ENCODE measurements at regions not wholly inside any gene's neighbourhood (a gene's known extent, or its start where the extent isn't known, plus 50 kb on each side); places are given as distances from the start of the nearest gene placed in this dataset.
"Not testable (repeated sequence)": the region's sequence is repeated elsewhere in the genome, so short reads cannot be mapped to it uniquely, and the experiment has no call there.

DNA sequence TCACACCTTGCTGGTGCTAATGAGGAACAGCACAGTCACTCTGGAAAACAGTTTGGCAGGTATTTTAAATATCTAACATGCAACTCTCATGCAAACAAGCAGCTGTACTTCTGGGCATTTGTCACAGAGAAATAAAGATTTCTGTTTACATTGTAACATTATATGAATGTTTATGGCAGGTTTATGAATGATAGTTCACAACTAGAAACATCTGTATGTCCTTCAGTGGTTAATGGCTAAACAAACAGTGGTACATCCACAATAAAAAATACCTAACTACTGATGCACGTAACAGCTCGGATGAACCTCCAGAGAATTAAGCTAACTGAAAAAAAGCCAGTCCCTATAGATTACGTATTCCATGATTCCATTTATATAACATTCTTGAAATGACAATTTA, 109.6 kb downstream of the GPR37 start:
- Mint-ChIP-seq H3K27ac (no peak overlapping the region), H3K36me3 (ENCODE audit: low read depth) (no peaks in the 10 kb centered on the region), H3K4me1 (ENCODE audit: low read depth) (no peaks in the 10 kb centered on the region), H3K27me3 (no peaks in the 10 kb centered on the region), H3K9me3 (peaks cover 3% of the 10 kb centered on the region), H3K4me3 (no peak overlapping the region)

DNA sequence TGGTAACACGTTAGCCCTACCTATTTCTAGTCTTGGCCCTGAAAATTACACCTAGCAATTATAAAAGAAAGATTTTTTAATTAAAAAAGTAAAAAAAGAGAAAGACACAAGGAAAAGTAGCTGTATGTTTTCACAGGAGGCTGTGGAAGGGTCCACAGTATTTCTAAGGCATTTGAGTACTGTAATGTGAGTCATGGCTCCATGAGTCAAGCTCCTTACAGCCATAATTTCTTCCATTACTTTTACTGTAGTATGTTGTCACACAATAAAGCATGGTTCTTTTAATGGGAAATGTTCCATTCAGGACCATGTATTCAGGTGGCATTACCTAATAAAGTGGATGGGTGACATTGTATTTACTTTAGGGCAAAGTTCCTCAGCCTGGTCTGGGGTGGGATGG, 113.4 kb downstream of the GPR37 start:
- H3K4me1 Mint-ChIP-seq (ENCODE audit: low read depth), result no peaks in the 10 kb centered on the region
- no peaks in the 10 kb centered on the region for H3K36me3 Mint-ChIP-seq (ENCODE audit: low read depth)
- no peaks in the 10 kb centered on the region for H3K27me3 Mint-ChIP-seq
- H3K27ac Mint-ChIP-seq, result no peak overlapping the region
- peaks cover 8% of the 10 kb centered on the region for H3K9me3 Mint-ChIP-seq
- H3K4me3 Mint-ChIP-seq, result no peak overlapping the region

DNA sequence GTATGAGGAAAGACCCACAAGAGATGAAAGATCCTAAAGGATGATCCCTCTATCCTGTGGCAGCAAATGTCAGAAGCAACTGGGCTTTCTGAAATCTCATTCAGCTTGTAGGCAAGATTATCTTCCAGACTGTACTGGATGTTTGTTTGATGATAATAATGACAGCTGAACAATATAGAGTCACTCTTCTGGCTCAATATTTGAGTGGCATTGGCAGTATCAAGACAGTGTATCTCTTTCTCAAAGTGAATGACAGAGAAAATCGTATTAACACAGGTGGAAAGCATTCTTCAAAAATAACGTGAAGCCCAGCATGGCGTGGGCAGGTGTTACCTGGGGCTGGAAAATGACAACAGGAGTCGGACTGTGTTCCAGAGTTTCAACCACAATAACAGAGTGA, 114.5 kb downstream of the GPR37 start:
- Mint-ChIP-seq H3K36me3 (ENCODE audit: low read depth) (no peaks in the 10 kb centered on the region), H3K27ac (no peak overlapping the region), H3K27me3 (no peaks in the 10 kb centered on the region), H3K9me3 (peaks cover 8% of the 10 kb centered on the region), H3K4me1 (ENCODE audit: low read depth) (no peaks in the 10 kb centered on the region), H3K4me3 (no peak overlapping the region)

DNA sequence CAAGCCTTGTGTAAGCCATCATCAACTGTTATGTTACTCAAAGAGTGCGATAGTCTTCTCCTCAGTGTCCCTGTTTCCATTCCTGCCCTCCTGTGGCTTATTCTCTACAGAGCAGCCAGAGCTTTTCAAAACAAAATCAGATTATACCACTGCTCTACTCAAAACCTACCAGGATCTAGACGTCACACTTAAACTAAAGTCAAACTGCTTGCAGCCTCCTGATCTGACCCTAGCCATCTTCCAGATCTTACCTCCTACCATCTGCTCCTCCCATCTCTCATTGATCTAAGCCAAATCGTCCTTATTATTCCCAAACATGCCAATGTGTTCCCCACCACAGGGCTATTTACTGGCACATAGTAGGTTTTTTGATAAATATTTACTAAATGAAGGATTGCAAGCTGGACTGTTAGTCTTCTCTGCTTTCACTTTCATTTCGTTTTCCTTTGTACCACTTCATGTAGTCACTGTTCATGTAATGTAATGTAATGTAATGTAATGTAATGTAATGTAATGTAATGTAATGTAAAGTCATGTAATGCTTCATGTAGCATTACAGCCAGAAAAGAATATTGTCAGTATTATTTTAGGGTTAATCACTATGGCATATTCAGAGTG, 116.1 kb downstream of the GPR37 start:
- Mint-ChIP-seq H3K27ac (no peak overlapping the region), H3K4me1 (ENCODE audit: low read depth) (no peaks in the 10 kb centered on the region), H3K27me3 (no peaks in the 10 kb centered on the region), H3K36me3 (ENCODE audit: low read depth) (no peaks in the 10 kb centered on the region), H3K9me3 (peaks cover 8% of the 10 kb centered on the region), H3K4me3 (peak overlapping the region; percentile 11)

DNA sequence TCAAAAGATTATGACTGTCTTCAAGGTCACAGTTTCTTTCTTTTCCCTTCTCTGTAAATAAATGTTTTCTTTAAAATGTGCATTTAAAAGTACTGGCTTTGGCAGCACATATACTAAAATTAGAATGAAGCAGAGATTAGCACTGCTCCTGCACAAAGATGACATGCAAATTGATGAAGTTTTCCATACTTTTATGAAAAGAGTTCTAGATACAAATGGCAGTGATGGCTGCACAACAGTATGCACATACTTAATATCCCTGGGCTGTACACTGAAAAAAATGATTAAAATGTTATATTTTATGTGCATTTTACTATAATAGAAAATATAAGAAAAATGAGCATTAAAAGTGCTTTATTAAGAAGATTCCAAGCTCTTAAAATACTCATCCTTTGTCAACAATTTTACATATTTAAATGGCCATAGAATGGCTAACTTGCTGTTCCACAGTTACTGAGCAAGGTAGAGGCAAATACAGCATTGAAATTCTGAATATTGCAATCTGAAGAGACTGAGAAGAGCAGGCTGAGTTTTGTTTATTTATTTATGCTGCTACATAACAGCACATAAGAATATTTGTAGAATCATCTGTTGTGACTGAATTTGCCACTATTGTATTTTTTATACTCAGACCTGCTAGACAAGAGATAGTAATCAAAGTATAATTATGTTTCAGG, 117.8 kb downstream of the GPR37 start:
- H3K27me3 Mint-ChIP-seq, result no peaks in the 10 kb centered on the region
- no peak overlapping the region for H3K4me3 Mint-ChIP-seq
- no peaks in the 10 kb centered on the region for H3K4me1 Mint-ChIP-seq (ENCODE audit: low read depth)
- H3K9me3 Mint-ChIP-seq, result peaks cover 8% of the 10 kb centered on the region
- no peak overlapping the region for H3K27ac Mint-ChIP-seq
- H3K36me3 Mint-ChIP-seq (ENCODE audit: low read depth), result no peaks in the 10 kb centered on the region

DNA sequence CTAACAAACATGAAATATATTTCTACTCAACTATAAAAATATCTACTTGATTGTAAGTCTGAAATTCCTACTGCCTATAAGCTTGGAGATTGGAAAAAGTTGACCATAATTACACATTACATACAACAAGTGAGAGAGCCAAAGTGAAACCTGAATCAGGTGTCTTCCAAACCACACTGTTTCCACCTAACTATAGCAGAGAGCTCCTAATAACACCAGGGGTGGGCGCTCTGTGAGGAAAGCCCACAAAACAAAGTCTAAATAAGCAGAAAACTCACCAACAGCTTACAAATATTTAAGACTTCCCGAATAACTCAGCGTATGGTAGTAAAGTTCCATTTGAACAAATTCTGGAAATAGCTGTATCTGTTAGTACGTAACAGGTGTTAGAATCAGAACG, 119.9 kb downstream of the GPR37 start:
- Mint-ChIP-seq H3K9me3 (peaks cover 5% of the 10 kb centered on the region), H3K27ac (no peak overlapping the region)

DNA sequence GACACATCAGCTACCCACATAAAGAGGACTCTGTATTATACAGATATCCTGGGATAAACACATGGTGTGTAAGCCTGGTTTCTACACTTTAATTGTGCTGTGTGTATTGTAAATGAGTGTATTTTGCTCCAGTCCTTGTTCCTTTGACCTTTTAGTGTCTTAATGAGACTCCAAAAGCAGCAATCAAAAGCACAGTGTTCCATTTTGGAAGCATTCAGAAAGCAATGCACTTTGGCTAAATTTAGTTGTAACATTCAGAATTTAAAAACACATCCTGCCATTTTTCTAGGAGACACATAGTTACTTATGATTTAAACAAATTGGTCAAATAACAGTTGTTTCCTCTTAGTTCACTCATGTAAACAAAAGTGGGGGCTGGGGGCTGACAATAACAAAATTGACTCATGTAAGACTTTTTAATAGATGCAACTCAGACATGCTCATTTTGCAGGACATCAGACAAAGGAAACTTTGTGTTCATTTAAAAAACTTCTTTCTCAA, 122.2 kb downstream of the GPR37 start:
- H3K9me3 Mint-ChIP-seq, result peaks cover 1% of the 10 kb centered on the region
- H3K27me3 Mint-ChIP-seq, result no peaks in the 10 kb centered on the region
- H3K4me3 Mint-ChIP-seq, result no peak overlapping the region
- no peaks in the 10 kb centered on the region for H3K36me3 Mint-ChIP-seq (ENCODE audit: low read depth)
- H3K4me1 Mint-ChIP-seq (ENCODE audit: low read depth), result no peaks in the 10 kb centered on the region
- H3K27ac Mint-ChIP-seq, result no peak overlapping the region

More for the DNA sequence above, 119.9 kb downstream of the GPR37 start:
- no peaks in the 10 kb centered on the region for H3K36me3 Mint-ChIP-seq (ENCODE audit: low read depth)
- H3K27me3 Mint-ChIP-seq, result no peaks in the 10 kb centered on the region
- H3K4me3 Mint-ChIP-seq, result no peak overlapping the region
- no peaks in the 10 kb centered on the region for H3K4me1 Mint-ChIP-seq (ENCODE audit: low read depth)

DNA sequence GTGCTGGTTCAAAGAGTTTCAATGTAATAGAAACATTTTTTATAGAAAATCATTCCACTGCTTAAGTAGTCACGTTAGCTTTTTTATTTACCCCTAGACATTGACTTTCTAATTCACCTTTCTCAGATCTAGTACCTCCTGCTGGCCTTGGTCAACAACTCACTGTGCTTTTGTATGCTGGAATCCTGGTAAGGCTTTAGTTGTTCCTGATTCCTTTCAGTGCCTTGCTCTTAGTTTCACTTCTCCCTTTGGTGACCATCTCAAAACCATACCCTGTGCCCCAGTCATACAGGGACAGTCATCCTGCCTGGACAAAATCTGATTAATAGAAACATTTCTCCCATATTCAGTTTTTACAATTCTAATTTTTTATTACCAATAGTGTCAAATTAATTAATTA, 130.2 kb downstream of the GPR37 start:
- Mint-ChIP-seq H3K4me1 (ENCODE audit: low read depth) (no peaks in the 10 kb centered on the region), H3K27me3 (no peaks in the 10 kb centered on the region), H3K9me3 (peaks cover 3% of the 10 kb centered on the region), H3K4me3 (no peak overlapping the region), H3K36me3 (ENCODE audit: low read depth) (no peaks in the 10 kb centered on the region), H3K27ac (no peak overlapping the region)

DNA sequence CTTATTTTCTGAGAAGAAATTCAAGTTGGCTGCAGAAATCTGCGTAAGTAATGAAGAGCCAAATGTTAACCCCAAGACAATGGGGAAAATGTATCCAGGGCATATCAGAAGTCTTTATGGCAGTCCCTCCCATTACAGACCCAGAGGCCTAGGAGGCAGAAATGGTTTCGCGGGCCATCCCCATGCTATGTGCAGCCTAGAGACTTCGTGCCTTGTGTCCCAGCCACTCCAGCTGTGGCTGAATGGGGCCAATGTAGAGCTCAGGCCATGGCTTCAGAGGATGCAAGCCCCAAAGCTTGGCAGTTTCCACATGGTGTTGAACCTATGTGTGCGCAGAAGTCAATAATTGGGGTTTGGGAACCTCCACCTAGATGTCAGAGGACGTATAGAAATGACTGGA, 131.9 kb downstream of the GPR37 start:
- Mint-ChIP-seq H3K4me1 (ENCODE audit: low read depth) (no peaks in the 10 kb centered on the region), H3K9me3 (peaks cover 3% of the 10 kb centered on the region), H3K36me3 (ENCODE audit: low read depth) (no peaks in the 10 kb centered on the region), H3K27ac (no peak overlapping the region), H3K4me3 (no peak overlapping the region), H3K27me3 (no peaks in the 10 kb centered on the region)

DNA sequence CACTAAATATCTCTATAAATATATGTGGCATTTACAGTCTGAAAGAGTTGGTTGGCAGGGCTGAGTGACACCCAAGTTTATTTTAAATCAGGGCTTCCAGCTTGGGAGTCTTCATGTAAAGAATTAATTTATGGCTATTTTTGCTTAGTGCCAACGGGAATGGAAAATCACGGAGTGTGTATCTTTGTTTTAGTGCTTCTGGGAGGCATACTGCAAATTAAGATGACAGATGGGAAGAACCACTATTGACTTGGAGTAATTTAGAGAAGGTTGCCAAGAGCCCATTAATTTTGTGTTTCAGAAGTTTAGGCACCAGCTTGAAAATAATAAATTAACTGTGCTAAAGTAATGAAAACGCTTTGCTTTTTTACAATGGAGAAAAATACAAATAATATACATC, 135.2 kb downstream of the GPR37 start:
- Mint-ChIP-seq H3K27ac (no peak overlapping the region), H3K36me3 (ENCODE audit: low read depth) (no peaks in the 10 kb centered on the region), H3K9me3 (no peaks in the 10 kb centered on the region), H3K4me1 (ENCODE audit: low read depth) (no peaks in the 10 kb centered on the region), H3K4me3 (no peak overlapping the region), H3K27me3 (no peaks in the 10 kb centered on the region)

DNA sequence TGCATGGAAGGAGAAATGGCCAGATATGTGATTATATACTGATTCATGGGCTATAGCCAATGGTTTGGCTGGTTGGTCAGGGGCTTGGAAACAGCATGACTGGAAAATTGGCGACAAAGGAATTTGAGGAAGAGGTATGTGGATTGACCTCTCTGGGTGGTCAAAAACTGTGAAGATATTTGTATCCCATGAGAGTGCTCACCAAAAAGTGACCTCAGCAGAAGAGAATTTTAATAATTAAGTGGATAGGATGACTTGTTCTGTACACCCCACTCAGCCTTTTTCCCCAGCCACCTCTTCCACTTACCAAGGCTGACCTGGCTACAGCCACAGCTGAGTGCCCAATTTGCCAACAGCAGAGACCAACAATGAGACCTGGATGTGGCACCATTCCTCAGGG, 146.7 kb downstream of the GPR37 start:
- H3K4me3 Mint-ChIP-seq, result no peak overlapping the region
- H3K27me3 Mint-ChIP-seq, result no peaks in the 10 kb centered on the region
- H3K36me3 Mint-ChIP-seq (ENCODE audit: low read depth), result no peaks in the 10 kb centered on the region
- no peaks in the 10 kb centered on the region for H3K4me1 Mint-ChIP-seq (ENCODE audit: low read depth)
- peaks cover 9% of the 10 kb centered on the region for H3K9me3 Mint-ChIP-seq
- no peak overlapping the region for H3K27ac Mint-ChIP-seq

DNA sequence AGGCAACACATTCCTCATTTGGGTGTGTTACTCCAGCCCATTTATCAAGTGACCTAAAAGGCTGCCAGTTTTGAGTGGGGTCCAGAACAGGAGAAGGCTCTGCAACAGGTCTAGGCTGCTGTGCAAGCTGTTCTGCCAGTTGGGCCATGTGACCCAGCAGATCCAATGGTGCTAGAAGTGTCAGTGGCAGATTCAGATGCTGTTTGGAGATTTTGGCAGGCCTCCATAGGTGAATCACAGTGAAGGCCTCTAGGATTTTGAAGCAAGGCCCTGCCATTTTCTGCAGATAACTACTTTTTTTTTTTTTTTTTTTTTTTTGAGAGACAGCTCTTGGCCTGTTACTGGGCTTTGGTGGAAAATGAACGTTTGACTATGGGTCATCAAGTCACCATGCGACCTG, 147.5 kb downstream of the GPR37 start:
- H3K36me3 Mint-ChIP-seq (ENCODE audit: low read depth); H3K27ac Mint-ChIP-seq; H3K27me3 Mint-ChIP-seq; H3K4me3 Mint-ChIP-seq; H3K4me1 Mint-ChIP-seq (ENCODE audit: low read depth); H3K9me3 Mint-ChIP-seq: not testable (repeated sequence)

DNA sequence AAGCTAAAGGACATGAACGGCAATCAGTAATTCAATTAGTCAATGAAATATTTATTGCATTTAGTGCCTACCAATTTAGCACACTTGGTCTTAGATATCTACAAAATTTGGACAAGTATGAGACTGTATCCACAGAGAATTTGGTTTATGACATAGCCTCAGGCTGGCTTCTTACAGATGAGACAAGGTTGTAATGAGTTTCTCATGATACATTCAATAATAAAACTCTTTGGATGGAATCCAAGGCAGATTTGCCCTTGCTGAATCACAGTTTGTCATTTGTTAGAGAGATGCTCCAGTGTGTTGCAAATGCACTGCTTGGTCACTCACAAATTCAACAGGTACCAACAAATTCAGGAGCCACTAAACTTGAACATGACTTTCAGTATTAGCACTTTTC, 162.5 kb downstream of the GPR37 start:
- H3K36me3 Mint-ChIP-seq (ENCODE audit: low read depth), result no peaks in the 10 kb centered on the region
- no peaks in the 10 kb centered on the region for H3K9me3 Mint-ChIP-seq
- no peaks in the 10 kb centered on the region for H3K4me1 Mint-ChIP-seq (ENCODE audit: low read depth)
- H3K27ac Mint-ChIP-seq, result no peak overlapping the region
- H3K27me3 Mint-ChIP-seq, result no peaks in the 10 kb centered on the region
- no peak overlapping the region for H3K4me3 Mint-ChIP-seq

DNA sequence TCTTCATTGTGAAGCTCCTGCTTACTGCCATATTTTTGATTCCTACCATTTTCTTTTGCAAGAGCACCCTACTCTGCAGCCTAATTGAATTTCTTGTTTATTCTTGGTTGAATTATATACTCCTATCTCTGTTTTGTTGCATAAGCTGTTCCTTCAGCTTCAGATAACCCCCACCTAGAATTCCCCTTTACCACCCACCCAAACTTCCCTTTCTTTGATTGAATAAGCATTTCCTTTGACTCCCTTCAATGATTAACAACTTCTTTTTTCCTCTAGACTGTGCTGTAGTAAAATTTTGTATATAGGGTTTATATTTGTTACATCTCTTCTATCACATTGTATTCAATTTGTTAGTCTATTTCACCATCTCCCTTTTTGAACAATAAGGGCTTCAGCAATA, 168.1 kb downstream of the GPR37 start:
- Mint-ChIP-seq H3K4me3 (no peak overlapping the region), H3K4me1 (ENCODE audit: low read depth) (no peaks in the 10 kb centered on the region), H3K27me3 (no peaks in the 10 kb centered on the region), H3K9me3 (no peaks in the 10 kb centered on the region), H3K27ac (no peak overlapping the region), H3K36me3 (ENCODE audit: low read depth) (no peaks in the 10 kb centered on the region)

DNA sequence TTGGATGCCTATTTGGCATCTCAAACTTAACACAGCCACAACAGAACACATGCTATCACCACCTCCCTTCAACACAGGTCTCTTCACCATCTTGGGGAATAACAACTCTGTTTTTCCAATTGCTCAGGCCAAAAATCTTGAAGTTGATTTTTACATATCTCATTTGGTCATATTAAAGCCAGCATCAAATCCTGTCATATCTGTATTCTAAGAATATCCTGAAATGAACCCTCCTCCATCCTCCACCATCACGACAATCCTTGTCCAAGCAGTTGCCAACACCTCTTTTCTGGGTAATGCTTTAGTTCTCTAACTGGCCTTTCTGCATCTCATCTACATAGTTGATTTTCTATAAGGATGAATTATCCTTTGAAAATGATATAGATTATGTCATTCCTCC, 168.7 kb downstream of the GPR37 start:
- no peaks in the 10 kb centered on the region for H3K27me3 Mint-ChIP-seq
- no peak overlapping the region for H3K4me3 Mint-ChIP-seq
- no peaks in the 10 kb centered on the region for H3K9me3 Mint-ChIP-seq
- no peaks in the 10 kb centered on the region for H3K4me1 Mint-ChIP-seq (ENCODE audit: low read depth)
- H3K36me3 Mint-ChIP-seq (ENCODE audit: low read depth), result no peaks in the 10 kb centered on the region
- no peak overlapping the region for H3K27ac Mint-ChIP-seq

DNA sequence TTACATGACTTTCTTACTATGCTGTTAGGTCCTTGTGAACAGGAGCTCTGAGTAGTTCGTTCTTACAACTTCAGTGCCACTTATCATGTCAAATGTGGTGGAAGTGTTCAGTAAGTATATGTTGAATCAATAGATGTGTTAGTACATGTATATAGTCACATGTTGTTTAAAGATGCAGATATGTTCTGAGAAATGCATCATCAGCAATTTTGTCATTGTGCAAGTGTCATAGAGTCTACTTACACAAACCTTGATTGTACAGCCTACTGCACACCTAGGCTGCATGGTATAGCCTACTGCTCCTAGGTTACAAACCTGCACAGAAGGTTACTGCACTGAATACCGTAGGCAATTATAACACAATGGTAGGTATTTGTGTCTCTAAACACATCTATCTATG, 174.8 kb downstream of the GPR37 start:
- Mint-ChIP-seq H3K4me1 (ENCODE audit: low read depth) (no peaks in the 10 kb centered on the region), H3K9me3 (peaks cover 4% of the 10 kb centered on the region), H3K27me3 (no peaks in the 10 kb centered on the region), H3K27ac (no peak overlapping the region), H3K36me3 (ENCODE audit: low read depth) (no peaks in the 10 kb centered on the region), H3K4me3 (no peak overlapping the region)
